GM12891 (cell line): ENCODE measurements at regions not wholly inside any gene's neighbourhood (a gene's known extent, or its start where the extent isn't known, plus 50 kb on each side); places are given as distances from the start of the nearest gene placed in this dataset.

Experiments
- POLR2A ChIP-seq: IDR thresholded peaks from 2 replicates; pipeline ENCODE4 v1.6.1; 2011; ENCODE audit warnings: low read depth, low read length, control low read depth
- POLR2AphosphoS5 ChIP-seq: IDR thresholded peaks from 2 replicates; pipeline ENCODE4 v1.6.1; 2011; ENCODE audit warnings: low read depth, low read length, control low read depth
- POU2F2 ChIP-seq: IDR thresholded peaks from 2 replicates; pipeline ENCODE4 v1.6.1; 2011; ENCODE audit warnings: low read depth, mild to moderate bottlenecking, control low read depth, low read length, moderate library complexity
- SPI1 ChIP-seq: IDR thresholded peaks from 2 replicates; pipeline ENCODE4 v1.6.1; 2011; ENCODE audit warnings: low read depth, low read length, control low read depth
- TAF1 ChIP-seq: IDR thresholded peaks from 2 replicates; pipeline ENCODE4 v1.6.1; 2011; ENCODE audit warnings: low read depth, low read length, control low read depth

DNA sequence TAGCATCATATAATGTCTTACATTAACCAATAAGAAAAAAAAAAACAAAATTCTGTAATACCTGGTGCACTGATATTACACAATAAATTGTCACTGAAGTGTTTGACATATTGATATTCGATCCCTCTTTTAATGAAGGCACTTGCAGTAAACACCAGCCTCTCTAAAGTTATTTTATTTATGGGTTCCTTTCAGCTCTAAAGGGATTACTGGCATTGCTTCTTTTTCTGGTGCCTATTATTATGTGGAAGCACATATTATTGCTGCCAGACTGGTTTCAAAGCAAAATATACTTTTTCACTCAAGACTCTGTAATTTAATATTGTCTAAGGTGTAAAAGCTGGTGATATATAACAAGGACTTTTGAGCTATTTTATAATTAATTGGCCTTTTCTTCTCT, 1090.5 kb downstream of the TRHDE start:
- TF ChIP-seq POLR2AphosphoS5 (no peak), TAF1 (no peak), POLR2A (no peak), SPI1 (no peak), POU2F2 (no peak)
